A549 (cell line): ENCODE measurements at regions not wholly inside any gene's neighbourhood (a gene's known extent, or its start where the extent isn't known, plus 50 kb on each side); places are given as distances from the start of the nearest gene placed in this dataset.

Experiments used
- CTCF ChIP-seq: fragments of >200 bp; sonication (Bioruptor Twin); formaldehyde crosslinking; IDR thresholded peaks from 3 replicates; pipeline ENCODE4 v1.5.1; 2016
- NFE2L2 ChIP-seq: fragments of 150-350 bp; conservative IDR thresholded peaks from 2 replicates; pipeline ENCODE4 v1.6.1; 2014; ENCODE audit warnings: low read length
- POLR2A ChIP-seq: IDR thresholded peaks from 2 replicates; pipeline ENCODE4 v1.6.1; 2012; ENCODE audit warnings: mild to moderate bottlenecking, low read length

GRCh38 chr18:48473816-48474215, 64.6 kb upstream of the ZBTB7C start:
- TF ChIP-seq POLR2A (no peak), CTCF (no peak), NFE2L2 (no peak)
